A673 (cell line): ENCODE measurements at regions not wholly inside any gene's neighbourhood (a gene's known extent, or its start where the extent isn't known, plus 50 kb on each side); places are given as distances from the start of the nearest gene placed in this dataset.

Source experiments
- BruUV-seq: library from RNA; stranded (reverse); fragments of 400-500 nt; replicated peaks from 2 replicates; lab custom pipeline; 2021; lab: Mats Ljungman, UMichigan
- CTCF ChIA-PET: fragments of 300-600 bp; sonication (Branson Sonifier 250); formaldehyde crosslinking; loops from one replicate; lab custom pipeline; 2022; ENCODE audit warnings: antibody characterized with exemption; lab: Charles Lee
- POLR2A ChIA-PET: fragments of 300-600 bp; sonication (Branson Sonifier 250); formaldehyde crosslinking; loops from one replicate; lab custom pipeline; 2022; ENCODE audit warnings: antibody characterized with exemption; ENCODE audit not compliant: low non-redundant PET; lab: Charles Lee
- DNase-seq: peaks from one replicate; pipeline ENCODE4 v3.0.0-alpha.2; 2015; ENCODE audit warnings: low spot score
- H3K27ac ChIP-seq: fragments of 200-600 bp; sonication (generic); 2 replicates; pipeline ENCODE4 v1.5.1; 2016; ENCODE audit warnings: mixed run types, low read depth, mild to moderate bottlenecking, mixed read lengths, antibody characterized with exemption, low read length; ENCODE audit not compliant: poor library complexity, severe bottlenecking
- H3K27me3 ChIP-seq: fragments of 200-600 bp; sonication (generic); replicated peaks from 2 replicates; pipeline ENCODE4 v1.6.1; 2017; ENCODE audit warnings: mixed run types, low read depth, mild to moderate bottlenecking, mixed read lengths, antibody characterized with exemption, low read length; ENCODE audit not compliant: insufficient read depth, poor library complexity
- H3K36me3 ChIP-seq: fragments of 200-600 bp; sonication (generic); 2 replicates; pipeline ENCODE4 v1.6.1; 2016; ENCODE audit warnings: mixed run types, mild to moderate bottlenecking, mixed read lengths, antibody characterized with exemption, low read length; ENCODE audit not compliant: insufficient read depth, poor library complexity, severe bottlenecking
- H3K4me1 ChIP-seq: fragments of 200-600 bp; sonication (generic); 2 replicates; pipeline ENCODE4 v1.6.1; 2017; ENCODE audit warnings: mixed run types, mild to moderate bottlenecking, mixed read lengths, antibody characterized with exemption, low read length; ENCODE audit not compliant: insufficient read depth, poor library complexity, severe bottlenecking
- H3K4me3 ChIP-seq: fragments of 200-600 bp; sonication (generic); 2 replicates; pipeline ENCODE4 v1.5.1; 2016; ENCODE audit warnings: low read depth, mixed run types, mild to moderate bottlenecking, mixed read lengths, low read length; ENCODE audit not compliant: poor library complexity, severe bottlenecking
- H3K9me3 ChIP-seq: fragments of 200-600 bp; sonication (generic); 2 replicates; pipeline ENCODE4 v1.6.1; 2016; ENCODE audit warnings: mixed run types, low read depth, mild to moderate bottlenecking, mixed read lengths, antibody characterized with exemption, low read length; ENCODE audit not compliant: poor library complexity, severe bottlenecking
- EZH2 ChIP-seq: fragments of 200-600 bp; sonication (generic); IDR thresholded peaks from 2 replicates; pipeline ENCODE4 v1.6.1; 2017; ENCODE audit warnings: borderline replicate concordance, low read depth, mild to moderate bottlenecking, mixed read lengths, antibody characterized with exemption, low read length; ENCODE audit not compliant: poor library complexity, severe bottlenecking
- intact Hi-C: fragments of 100-400 bp; cut with micrococcal nuclease; formaldehyde crosslinking; loops from one replicate; pipeline ENCODE4 v1.10.0; 2022; ENCODE audit not compliant: unreplicated experiment
- TF ChIP-seq, protein P1 (sequence below): fragments of 300-800, 200-600 bp; sonication (generic); conservative IDR thresholded peaks from 2 replicates; pipeline ENCODE4 v1.5.1; 2017; ENCODE audit warnings: low read depth, mild to moderate bottlenecking, antibody characterized with exemption, low read length, moderate library complexity, mixed read lengths

DNA sequence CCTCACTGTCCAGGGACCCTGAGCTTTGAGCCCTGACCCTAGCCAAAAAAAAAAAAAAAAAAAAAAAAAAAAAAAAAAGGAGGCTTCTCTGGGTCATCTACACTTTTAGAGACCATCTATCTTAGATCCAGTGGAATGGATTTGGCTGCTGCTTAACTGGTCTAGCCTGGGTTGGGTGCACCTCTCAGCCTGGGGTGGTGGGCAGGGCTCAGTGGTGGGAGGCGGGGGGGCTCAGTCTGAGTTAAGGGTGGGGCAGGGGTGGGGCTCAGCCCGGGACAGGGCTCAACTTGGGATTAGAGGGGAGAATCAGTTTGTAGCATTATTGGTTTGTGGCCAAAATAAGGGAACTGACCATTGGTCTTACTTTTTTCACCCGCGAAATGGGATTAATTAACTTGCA, 139.2 kb downstream of the TPRA1 start:
- ChIA-PET POLR2A (no interaction called here), CTCF (no interaction called here)
- TF ChIP-seq, protein P1, sequence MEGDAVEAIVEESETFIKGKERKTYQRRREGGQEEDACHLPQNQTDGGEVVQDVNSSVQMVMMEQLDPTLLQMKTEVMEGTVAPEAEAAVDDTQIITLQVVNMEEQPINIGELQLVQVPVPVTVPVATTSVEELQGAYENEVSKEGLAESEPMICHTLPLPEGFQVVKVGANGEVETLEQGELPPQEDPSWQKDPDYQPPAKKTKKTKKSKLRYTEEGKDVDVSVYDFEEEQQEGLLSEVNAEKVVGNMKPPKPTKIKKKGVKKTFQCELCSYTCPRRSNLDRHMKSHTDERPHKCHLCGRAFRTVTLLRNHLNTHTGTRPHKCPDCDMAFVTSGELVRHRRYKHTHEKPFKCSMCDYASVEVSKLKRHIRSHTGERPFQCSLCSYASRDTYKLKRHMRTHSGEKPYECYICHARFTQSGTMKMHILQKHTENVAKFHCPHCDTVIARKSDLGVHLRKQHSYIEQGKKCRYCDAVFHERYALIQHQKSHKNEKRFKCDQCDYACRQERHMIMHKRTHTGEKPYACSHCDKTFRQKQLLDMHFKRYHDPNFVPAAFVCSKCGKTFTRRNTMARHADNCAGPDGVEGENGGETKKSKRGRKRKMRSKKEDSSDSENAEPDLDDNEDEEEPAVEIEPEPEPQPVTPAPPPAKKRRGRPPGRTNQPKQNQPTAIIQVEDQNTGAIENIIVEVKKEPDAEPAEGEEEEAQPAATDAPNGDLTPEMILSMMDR: no peak
- TF ChIP-seq EZH2: no peak
- no peaks in the 10 kb centered on the region for H3K36me3 ChIP-seq
- H3K27ac ChIP-seq: no peak overlapping the region
- no TSS peak for BruUV-seq
- DNase-seq: no peak
- H3K27me3 ChIP-seq: peaks cover 28% of the 10 kb centered on the region
- intact Hi-C loops: loop anchor here (10.0 kb wide), 1 partner anchor 1317 kb away; no protein-coding TSS in a partner anchor
- H3K4me3 ChIP-seq: no peak overlapping the region
- H3K4me1 ChIP-seq: peaks cover 4% of the 10 kb centered on the region
- H3K9me3 ChIP-seq: no peaks in the 10 kb centered on the region

GRCh38 chr3:127450331-127450730, 140.2 kb downstream of the TPRA1 start:
- H3K4me1 ChIP-seq: no peaks in the 10 kb centered on the region
- ChIA-PET POLR2A (no interaction called here), CTCF (no interaction called here)
- H3K4me3 ChIP-seq: no peak overlapping the region
- no peaks in the 10 kb centered on the region for H3K36me3 ChIP-seq
- H3K27ac ChIP-seq: no peak overlapping the region
- H3K9me3 ChIP-seq: no peaks in the 10 kb centered on the region
- no peak for TF ChIP-seq EZH2
- TF ChIP-seq, protein P1: no peak
- intact Hi-C loops: loop anchor here (10.0 kb wide), 1 partner anchor 1316 kb away; no protein-coding TSS in a partner anchor
- no TSS peak for BruUV-seq
- no peak for DNase-seq
- H3K27me3 ChIP-seq: peaks cover 21% of the 10 kb centered on the region

- no peak for TF ChIP-seq EZH2
- TF ChIP-seq, protein P1: no peak
- no peaks in the 10 kb centered on the region for H3K36me3 ChIP-seq
- DNase-seq: no peak
- no peaks in the 10 kb centered on the region for H3K4me1 ChIP-seq
- peaks cover 19% of the 10 kb centered on the region for H3K27me3 ChIP-seq
- H3K4me3 ChIP-seq: no peak overlapping the region
- BruUV-seq: no TSS peak
- ChIA-PET POLR2A (no interaction called here), CTCF (no interaction called here)
- no peaks in the 10 kb centered on the region for H3K9me3 ChIP-seq
- intact Hi-C loops: loop anchor here (10.0 kb wide), 1 partner anchor 1315 kb away; no protein-coding TSS in a partner anchor
- no peak overlapping the region for H3K27ac ChIP-seq
Measured at GRCh38 chr3:127449486-127450212, 140.9 kb downstream of the TPRA1 start.
